Breast epithelium (tissue), 3 donors: ENCODE measurements at regions not wholly inside any gene's neighbourhood (a gene's known extent, or its start where the extent isn't known, plus 50 kb on each side); places are given as distances from the start of the nearest gene placed in this dataset.

Experiments used
- POLR2A ChIP-seq: fragments of 450-650 bp; IDR thresholded peaks from one replicate; pipeline ENCODE4 v1.6.1; 2016; ENCODE audit warnings: antibody characterized with exemption, mild to moderate bottlenecking, moderate library complexity
- POLR2AphosphoS5 ChIP-seq, 3 donors: sonication (generic); formaldehyde crosslinking; IDR thresholded peaks; one replicate each; pipeline ENCODE4 v1.6.1; 2017; ENCODE audit warnings: antibody characterized with exemption in 3 of 3
- TF ChIP-seq, protein P1 (sequence below), 3 donors: fragments of 450-650 bp; IDR thresholded peaks; one replicate each; pipeline ENCODE4 v1.5.1; 2016 to 2017; ENCODE audit warnings: antibody characterized with exemption in 3 of 3, mild to moderate bottlenecking in 3 of 3, moderate library complexity in 3 of 3

DNA sequence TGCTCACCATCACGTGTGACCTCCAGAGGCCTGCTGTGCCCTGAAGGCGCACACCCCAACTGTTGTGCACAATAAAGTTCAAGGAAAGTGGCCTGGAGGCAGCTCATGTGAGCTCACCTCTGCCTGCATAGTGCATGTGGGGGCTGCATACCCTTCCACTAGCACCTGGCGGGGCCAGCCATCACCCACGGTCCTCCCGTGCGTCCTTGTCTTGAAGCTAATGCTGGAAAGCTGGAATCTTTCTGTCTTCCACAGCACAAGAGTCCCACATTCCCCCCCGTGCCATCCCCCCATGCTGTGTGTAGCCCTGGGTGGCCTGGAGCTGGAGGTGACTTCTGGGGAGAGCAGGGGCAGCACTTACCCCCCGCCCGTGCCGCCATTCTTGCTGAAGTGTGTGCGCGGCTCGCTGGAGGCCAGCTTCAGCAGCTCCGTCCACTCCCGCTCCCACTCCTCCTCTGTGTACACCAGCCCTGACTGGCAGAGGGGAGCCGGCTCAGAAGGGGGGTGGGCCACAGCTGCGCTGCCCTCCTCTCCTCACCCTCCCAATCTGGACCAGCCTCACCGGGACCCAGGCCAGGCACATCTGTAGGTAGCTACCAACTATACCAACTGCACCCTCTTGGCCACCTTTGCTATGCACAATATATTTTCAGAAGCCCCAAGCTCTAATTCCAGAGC lies 199.5 kb downstream of the KLF13 start:
- TF ChIP-seq, protein P1, sequence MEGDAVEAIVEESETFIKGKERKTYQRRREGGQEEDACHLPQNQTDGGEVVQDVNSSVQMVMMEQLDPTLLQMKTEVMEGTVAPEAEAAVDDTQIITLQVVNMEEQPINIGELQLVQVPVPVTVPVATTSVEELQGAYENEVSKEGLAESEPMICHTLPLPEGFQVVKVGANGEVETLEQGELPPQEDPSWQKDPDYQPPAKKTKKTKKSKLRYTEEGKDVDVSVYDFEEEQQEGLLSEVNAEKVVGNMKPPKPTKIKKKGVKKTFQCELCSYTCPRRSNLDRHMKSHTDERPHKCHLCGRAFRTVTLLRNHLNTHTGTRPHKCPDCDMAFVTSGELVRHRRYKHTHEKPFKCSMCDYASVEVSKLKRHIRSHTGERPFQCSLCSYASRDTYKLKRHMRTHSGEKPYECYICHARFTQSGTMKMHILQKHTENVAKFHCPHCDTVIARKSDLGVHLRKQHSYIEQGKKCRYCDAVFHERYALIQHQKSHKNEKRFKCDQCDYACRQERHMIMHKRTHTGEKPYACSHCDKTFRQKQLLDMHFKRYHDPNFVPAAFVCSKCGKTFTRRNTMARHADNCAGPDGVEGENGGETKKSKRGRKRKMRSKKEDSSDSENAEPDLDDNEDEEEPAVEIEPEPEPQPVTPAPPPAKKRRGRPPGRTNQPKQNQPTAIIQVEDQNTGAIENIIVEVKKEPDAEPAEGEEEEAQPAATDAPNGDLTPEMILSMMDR (IDR thresholded peaks at IDR 0.05): no peak
- no peak for TF ChIP-seq POLR2AphosphoS5 (IDR thresholded peaks at IDR 0.05)
- TF ChIP-seq POLR2A: no peak
